ENCODE measurements at regions not wholly inside any gene's neighbourhood (a gene's known extent, or its start where the extent isn't known, plus 50 kb on each side); places are given as distances from the start of the nearest gene placed in this dataset.

- TF ChIP-seq EZH2 (IDR thresholded peaks at IDR 0.05; ENCODE audit: insufficient read depth, poor library complexity, severe bottlenecking) (no peak), EZH2phosphoT487 (IDR thresholded peaks at IDR 0.05; ENCODE audit: insufficient read depth, low read depth) (no peak)
These were observed 1097.3 kb upstream of the FLRT2 start for GRCh38 chr14:84432676-84433075.
